SK-N-MC (cell line): ENCODE measurements at regions not wholly inside any gene's neighbourhood (a gene's known extent, or its start where the extent isn't known, plus 50 kb on each side); places are given as distances from the start of the nearest gene placed in this dataset.

Source experiments
- DNase-seq: peaks from one replicate; pipeline ENCODE4 v3.0.0-alpha.2; 2011; ENCODE audit warnings: low read depth, low spot score
- H3K27ac ChIP-seq: fragments of 200-600 bp; sonication (generic); 2 replicates; pipeline ENCODE4 v1.5.1; 2016; ENCODE audit warnings: mixed run types
- H3K36me3 ChIP-seq: fragments of 200-600 bp; sonication (generic); 2 replicates; pipeline ENCODE4 v1.6.1; 2017; ENCODE audit warnings: antibody characterized with exemption, low read length, mixed read lengths; ENCODE audit not compliant: insufficient read depth
- H3K4me3 ChIP-seq: fragments of 200-600 bp; sonication (generic); 2 replicates; pipeline ENCODE4 v1.5.1; 2016
- H3K9ac ChIP-seq: fragments of 200-600 bp; sonication (generic); 2 replicates; pipeline ENCODE4 v1.8.0; 2017; ENCODE audit warnings: mixed run types, mixed read lengths; ENCODE audit not compliant: insufficient read length
- H3K9me3 ChIP-seq: fragments of 200-600 bp; sonication (generic); 2 replicates; pipeline ENCODE4 v1.6.1; 2017; ENCODE audit warnings: low read depth, mild to moderate bottlenecking, antibody characterized with exemption, low read length, moderate library complexity, mixed read lengths
- EZH2 ChIP-seq: fragments of 200-600 bp; sonication (generic); IDR thresholded peaks from one replicate; pipeline ENCODE4 v1.6.1; 2017; ENCODE audit warnings: antibody characterized with exemption
- FOXP2 ChIP-seq: optimal IDR thresholded peaks from 2 replicates; pipeline ENCODE3; 2011; ENCODE audit warnings: mild to moderate bottlenecking, moderate library complexity; ENCODE audit not compliant: insufficient read depth; ENCODE audit errors: extremely low read length, control extremely low read depth
- POLR2AphosphoS5 ChIP-seq: IDR thresholded peaks from 2 replicates; pipeline ENCODE4 v1.6.1; 2012; ENCODE audit warnings: mild to moderate bottlenecking, low read depth, low read length, borderline replicate concordance

GRCh38 chr3:80676261-80676660 is 908.5 kb upstream of the ROBO1 start:
- no peaks in the 10 kb centered on the region for H3K9me3 ChIP-seq
- H3K9ac ChIP-seq = no peak overlapping the region
- no peak for TF ChIP-seq EZH2
- TF ChIP-seq POLR2AphosphoS5 = no peak
- no peak for TF ChIP-seq FOXP2
- H3K4me3 ChIP-seq = no peak overlapping the region
- DNase-seq = no peak
- no peak overlapping the region for H3K27ac ChIP-seq
- H3K36me3 ChIP-seq = no peaks in the 10 kb centered on the region

GRCh38 chr3:80675790-80676189 is 908.0 kb upstream of the ROBO1 start:
- Histone ChIP-seq H3K36me3 (no peaks in the 10 kb centered on the region), H3K4me3 (no peak overlapping the region), H3K9ac (no peak overlapping the region), H3K27ac (no peak overlapping the region), H3K9me3 (no peaks in the 10 kb centered on the region)
- DNase-seq = no peak
- TF ChIP-seq FOXP2 = no peak
- TF ChIP-seq POLR2AphosphoS5 = no peak
- no peak for TF ChIP-seq EZH2

GRCh38 chr3:80668600-80669294 is 900.9 kb upstream of the ROBO1 start:
- no peaks in the 10 kb centered on the region for H3K36me3 ChIP-seq
- TF ChIP-seq FOXP2 (no peak), POLR2AphosphoS5 (no peak), EZH2 (no peak)
- DNase-seq = no peak
- H3K4me3 ChIP-seq = no peak overlapping the region
- H3K27ac ChIP-seq = no peak overlapping the region
- no peaks in the 10 kb centered on the region for H3K9me3 ChIP-seq
- H3K9ac ChIP-seq = no peak overlapping the region

- H3K9me3 ChIP-seq = no peaks in the 10 kb centered on the region
- H3K9ac ChIP-seq = no peak overlapping the region
- TF ChIP-seq POLR2AphosphoS5 = no peak
- no peak for TF ChIP-seq FOXP2
- no peak for TF ChIP-seq EZH2
Measured at GRCh38 chr3:80668100-80668499, 900.3 kb upstream of the ROBO1 start.

GRCh38 chr3:80663426-80663825 is 895.6 kb upstream of the ROBO1 start:
- H3K9ac ChIP-seq = no peak overlapping the region
- no peak overlapping the region for H3K27ac ChIP-seq
- H3K36me3 ChIP-seq = no peaks in the 10 kb centered on the region
- no peak for DNase-seq
- H3K4me3 ChIP-seq = no peak overlapping the region
- no peaks in the 10 kb centered on the region for H3K9me3 ChIP-seq
- TF ChIP-seq EZH2 (no peak), FOXP2 (no peak), POLR2AphosphoS5 (no peak)

More at GRCh38 chr3:80668100-80668499, 900.3 kb upstream of the ROBO1 start:
- Histone ChIP-seq H3K36me3 (no peaks in the 10 kb centered on the region), H3K27ac (no peak overlapping the region), H3K4me3 (no peak overlapping the region)
- no peak for DNase-seq

- Histone ChIP-seq H3K9me3 (no peaks in the 10 kb centered on the region), H3K36me3 (no peaks in the 10 kb centered on the region), H3K27ac (no peak overlapping the region), H3K4me3 (no peak overlapping the region), H3K9ac (no peak overlapping the region)
- no peak for DNase-seq
- TF ChIP-seq EZH2 = no peak
- no peak for TF ChIP-seq POLR2AphosphoS5
- no peak for TF ChIP-seq FOXP2
Measured at GRCh38 chr3:80655216-80655615, 887.4 kb upstream of the ROBO1 start.

GRCh38 chr3:80649170-80649569 is 881.4 kb upstream of the ROBO1 start:
- no peak overlapping the region for H3K9ac ChIP-seq
- TF ChIP-seq FOXP2 (no peak), EZH2 (no peak), POLR2AphosphoS5 (no peak)
- H3K36me3 ChIP-seq = no peaks in the 10 kb centered on the region
- H3K4me3 ChIP-seq = no peak overlapping the region
- DNase-seq = no peak
- H3K27ac ChIP-seq = no peak overlapping the region
- no peaks in the 10 kb centered on the region for H3K9me3 ChIP-seq

GRCh38 chr3:80643421-80643820 is 875.6 kb upstream of the ROBO1 start:
- no peak for DNase-seq
- Histone ChIP-seq H3K9ac (no peak overlapping the region), H3K36me3 (no peaks in the 10 kb centered on the region), H3K4me3 (no peak overlapping the region), H3K9me3 (no peaks in the 10 kb centered on the region), H3K27ac (no peak overlapping the region)
- TF ChIP-seq POLR2AphosphoS5 (no peak), FOXP2 (no peak), EZH2 (no peak)
